RWPE2 (cell line): ENCODE measurements at regions not wholly inside any gene's neighbourhood (a gene's known extent, or its start where the extent isn't known, plus 50 kb on each side); places are given as distances from the start of the nearest gene placed in this dataset.

Experiments used
- ATAC-seq: fragments of 200-7000 bp; cut with Tn5 transposase; 3 replicates; pipeline ENCODE4 v1.9.1; 2021; ENCODE audit warnings: low read depth
- DNase-seq: peaks from one replicate; pipeline ENCODE4 v3.0.0-alpha.2; 2020; ENCODE audit warnings: low spot score
- H3K27ac ChIP-seq: fragments of 450-650 bp; 2 replicates; pipeline ENCODE4 v1.5.1; 2017; ENCODE audit warnings: mild to moderate bottlenecking; ENCODE audit not compliant: poor library complexity, severe bottlenecking
- H3K27me3 ChIP-seq: fragments of 250-450 bp; sonication (Bioruptor Pico); 2 replicates; pipeline ENCODE4 v1.5.1; 2021; ENCODE audit warnings: mild to moderate bottlenecking, moderate library complexity; ENCODE audit not compliant: insufficient read depth, poor library complexity, severe bottlenecking
- H3K36me3 ChIP-seq: fragments of 250-450 bp; sonication (Bioruptor Pico); 2 replicates; pipeline ENCODE4 v1.5.1; 2020; ENCODE audit warnings: low read depth, mild to moderate bottlenecking, moderate library complexity
- H3K4me1 ChIP-seq: fragments of 250-450 bp; sonication (Bioruptor Pico); 2 replicates; pipeline ENCODE4 v1.5.1; 2021; ENCODE audit warnings: mild to moderate bottlenecking, moderate library complexity; ENCODE audit not compliant: insufficient read depth, poor library complexity, severe bottlenecking
- H3K4me3 ChIP-seq: fragments of 250-450 bp; sonication (Bioruptor Pico); 2 replicates; pipeline ENCODE4 v1.5.1; 2021; ENCODE audit warnings: mild to moderate bottlenecking, moderate library complexity; ENCODE audit not compliant: severe bottlenecking
- H3K9me3 ChIP-seq: fragments of 250-450 bp; sonication (Bioruptor Pico); 2 replicates; pipeline ENCODE4 v1.5.1; 2021; ENCODE audit warnings: mild to moderate bottlenecking, moderate library complexity; ENCODE audit not compliant: severe bottlenecking
- CTCF ChIP-seq: fragments of 450-650 bp; IDR thresholded peaks from one replicate; pipeline ENCODE4 v1.5.1; 2017; ENCODE audit warnings: mild to moderate bottlenecking, moderate library complexity; ENCODE audit not compliant: poor library complexity, severe bottlenecking

- H3K36me3 ChIP-seq, result no peaks in the 10 kb centered on the region
- no peaks in the 10 kb centered on the region for H3K27me3 ChIP-seq
- TF ChIP-seq CTCF, result no peak
- no peak overlapping the region for H3K27ac ChIP-seq
- ATAC-seq (no peak), DNase-seq (no peak)
- no peaks in the 10 kb centered on the region for H3K9me3 ChIP-seq
- no peak overlapping the region for H3K4me3 ChIP-seq
- H3K4me1 ChIP-seq, result no peaks in the 10 kb centered on the region
These were observed 327.5 kb upstream of the SPHKAP start for GRCh38 chr2:228509021-228509420.

- no peak for ATAC-seq
- TF ChIP-seq CTCF, result no peak
- Histone ChIP-seq H3K4me1 (no peaks in the 10 kb centered on the region), H3K27ac (no peak overlapping the region), H3K4me3 (no peak overlapping the region), H3K27me3 (no peaks in the 10 kb centered on the region), H3K9me3 (no peaks in the 10 kb centered on the region), H3K36me3 (no peaks in the 10 kb centered on the region)
- DNase-seq, result no peak
These were observed 326.4 kb upstream of the SPHKAP start for GRCh38 chr2:228507870-228508269.

GRCh38 chr2:228507231-228507824 lies 325.8 kb upstream of the SPHKAP start:
- Histone ChIP-seq H3K4me1 (no peaks in the 10 kb centered on the region), H3K9me3 (no peaks in the 10 kb centered on the region), H3K36me3 (no peaks in the 10 kb centered on the region), H3K27ac (no peak overlapping the region), H3K4me3 (no peak overlapping the region), H3K27me3 (no peaks in the 10 kb centered on the region)
- no peak for DNase-seq
- no peak for TF ChIP-seq CTCF
- ATAC-seq, result no peak

- no peak overlapping the region for H3K4me3 ChIP-seq
- no peaks in the 10 kb centered on the region for H3K4me1 ChIP-seq
- no peak for TF ChIP-seq CTCF
- no peak for DNase-seq
- H3K27me3 ChIP-seq, result no peaks in the 10 kb centered on the region
- no peak overlapping the region for H3K27ac ChIP-seq
- no peak for ATAC-seq
- H3K36me3 ChIP-seq, result no peaks in the 10 kb centered on the region
- no peaks in the 10 kb centered on the region for H3K9me3 ChIP-seq
These were observed 322.2 kb upstream of the SPHKAP start for GRCh38 chr2:228503731-228504130.

GRCh38 chr2:228493852-228494251 lies 312.4 kb upstream of the SPHKAP start:
- DNase-seq, result no peak

More at GRCh38 chr2:228493852-228494251, 312.4 kb upstream of the SPHKAP start:
- no peak for TF ChIP-seq CTCF
- Histone ChIP-seq H3K27me3 (peaks cover 5% of the 10 kb centered on the region), H3K4me3 (no peak overlapping the region), H3K9me3 (no peaks in the 10 kb centered on the region), H3K27ac (no peak overlapping the region), H3K4me1 (no peaks in the 10 kb centered on the region), H3K36me3 (no peaks in the 10 kb centered on the region)
- no peak for ATAC-seq
